H9 (cell line): ENCODE measurements at regions not wholly inside any gene's neighbourhood (a gene's known extent, or its start where the extent isn't known, plus 50 kb on each side); places are given as distances from the start of the nearest gene placed in this dataset.

ENCODE experiments used
- DNase-seq: peaks from one replicate; pipeline ENCODE4 v3.0.0-alpha.2; 2017
- H2AFZ ChIP-seq: one replicate; pipeline ENCODE4 v1.6.1; 2013; ENCODE audit warnings: mild to moderate bottlenecking, low read length, control low read depth, moderate library complexity
- H2AK5ac ChIP-seq: 2 replicates; pipeline ENCODE4 v1.6.1; 2013; ENCODE audit warnings: low read length, control low read depth, mixed read lengths; ENCODE audit not compliant: insufficient read length
- H2BK120ac ChIP-seq: one replicate; pipeline ENCODE4 v1.6.1; 2013; ENCODE audit warnings: low read depth, mild to moderate bottlenecking, low read length, control low read depth, inconsistent platforms; ENCODE audit not compliant: poor library complexity, severe bottlenecking
- H2BK12ac ChIP-seq: 2 replicates; pipeline ENCODE4 v1.6.1; 2013; ENCODE audit warnings: low read length, control low read depth, mixed read lengths, low read depth; ENCODE audit not compliant: insufficient read length
- H2BK15ac ChIP-seq: 2 replicates; pipeline ENCODE4 v1.6.1; 2013; ENCODE audit warnings: low read depth, low read length, control low read depth
- H2BK20ac ChIP-seq: one replicate; pipeline ENCODE4 v1.6.1; 2013; ENCODE audit warnings: low read depth, mild to moderate bottlenecking, low read length, control low read depth, inconsistent platforms; ENCODE audit not compliant: poor library complexity, severe bottlenecking
- H2BK5ac ChIP-seq: 2 replicates; pipeline ENCODE4 v1.6.1; 2013; ENCODE audit warnings: low read length, control low read depth, mixed read lengths; ENCODE audit not compliant: insufficient read length
- H3K14ac ChIP-seq: 2 replicates; pipeline ENCODE4 v1.6.1; 2013; ENCODE audit warnings: low read length, control low read depth; ENCODE audit not compliant: insufficient read depth
- H3K18ac ChIP-seq: 2 replicates; pipeline ENCODE4 v1.6.1; 2013; ENCODE audit warnings: low read depth, mild to moderate bottlenecking, mixed read lengths, low read length, control low read depth; ENCODE audit not compliant: insufficient read length
- H3K23ac ChIP-seq: 2 replicates; pipeline ENCODE4 v1.6.1; 2013; ENCODE audit warnings: low read length, control low read depth, mixed read lengths, low read depth; ENCODE audit not compliant: insufficient read length
- H3K23me2 ChIP-seq: 2 replicates; pipeline ENCODE4 v1.6.1; 2013; ENCODE audit warnings: low read depth, mild to moderate bottlenecking, mixed read lengths, low read length, control low read depth; ENCODE audit not compliant: insufficient read length, poor library complexity, severe bottlenecking
- H3K27ac ChIP-seq: 2 replicates; pipeline ENCODE4 v1.5.1; 2013; ENCODE audit warnings: low read length, control low read depth, mixed read lengths, low read depth; ENCODE audit not compliant: insufficient read length
- H3K27me3 ChIP-seq: 2 replicates; pipeline ENCODE4 v1.6.1; 2013; ENCODE audit warnings: low read length, control low read depth, inconsistent platforms; ENCODE audit not compliant: insufficient read depth
- H3K4ac ChIP-seq: 2 replicates; pipeline ENCODE4 v1.6.1; 2013; ENCODE audit warnings: low read depth, mild to moderate bottlenecking, control low read depth, inconsistent platforms, low read length, moderate library complexity
- H3K4me1 ChIP-seq: 2 replicates; pipeline ENCODE4 v1.6.1; 2013; ENCODE audit warnings: low read length, control low read depth, inconsistent platforms; ENCODE audit not compliant: insufficient read depth
- H3K4me2 ChIP-seq: 2 replicates; pipeline ENCODE4 v1.6.1; 2013; ENCODE audit warnings: low read length, control low read depth, mixed read lengths; ENCODE audit not compliant: insufficient read length, insufficient read depth
- H3K56ac ChIP-seq: 2 replicates; pipeline ENCODE4 v1.6.1; 2013; ENCODE audit warnings: low read depth, mild to moderate bottlenecking, mixed read lengths, low read length, control low read depth; ENCODE audit not compliant: insufficient read length
- H3K79me1 ChIP-seq: 2 replicates; pipeline ENCODE4 v1.6.1; 2013; ENCODE audit warnings: low read depth, mild to moderate bottlenecking, moderate library complexity, low read length, control low read depth, inconsistent platforms; ENCODE audit not compliant: insufficient read depth, poor library complexity, severe bottlenecking
- H3K79me2 ChIP-seq: 2 replicates; pipeline ENCODE4 v1.6.1; 2013; ENCODE audit warnings: low read length, control low read depth, inconsistent platforms; ENCODE audit not compliant: insufficient read depth
- H3K9ac ChIP-seq: 2 replicates; pipeline ENCODE4 v1.6.1; 2013; ENCODE audit warnings: low read length, control low read depth, mixed read lengths; ENCODE audit not compliant: insufficient read length; ENCODE audit errors: extremely low read depth
- H3K9me3 ChIP-seq: one replicate; pipeline ENCODE4 v1.6.1; 2013; ENCODE audit warnings: low read depth, low read length, inconsistent platforms; ENCODE audit not compliant: control insufficient read depth
- H3T11ph ChIP-seq: one replicate; pipeline ENCODE4 v1.6.1; 2013; ENCODE audit warnings: mild to moderate bottlenecking, low read length, control low read depth, inconsistent platforms
- H4K20me1 ChIP-seq: one replicate; pipeline ENCODE4 v1.6.1; 2013; ENCODE audit not compliant: control insufficient read depth, insufficient read length, insufficient read depth
- H4K5ac ChIP-seq: 2 replicates; pipeline ENCODE4 v1.6.1; 2013; ENCODE audit warnings: low read depth, mild to moderate bottlenecking, mixed read lengths, low read length, control low read depth; ENCODE audit not compliant: insufficient read length
- H4K8ac ChIP-seq: replicated peaks from 2 replicates; pipeline ENCODE4 v1.6.1; 2013; ENCODE audit warnings: low read length, control low read depth, mixed read lengths, low read depth; ENCODE audit not compliant: insufficient read length
- H4K91ac ChIP-seq: 2 replicates; pipeline ENCODE4 v1.6.1; 2013; ENCODE audit warnings: low read depth, mild to moderate bottlenecking, moderate library complexity, mixed read lengths, low read length, control low read depth; ENCODE audit not compliant: insufficient read length
- H3K27ac Mint-ChIP-seq, 3 experiments: 2 replicates in 2 of 3; 3 replicates in 1 of 3; pipeline ENCODE4 v1.8.0; 2020 to 2021; ENCODE audit warnings: mixed read lengths in 3 of 3, mild to moderate bottlenecking in 1 of 3, moderate library complexity in 1 of 3
- H3K27me3 Mint-ChIP-seq: 2 replicates; pipeline ENCODE4 v1.8.0; 2021; ENCODE audit warnings: low read depth, mild to moderate bottlenecking, moderate library complexity, mixed read lengths
- H3K36me3 Mint-ChIP-seq, 3 experiments: 2 replicates in 2 of 3; 3 replicates in 1 of 3; pipeline ENCODE4 v1.8.0; 2020 to 2021; ENCODE audit warnings: low read depth in 3 of 3, mixed read lengths in 3 of 3; ENCODE audit not compliant: insufficient read depth in 1 of 3
- H3K4me1 Mint-ChIP-seq, 2 experiments: 2 replicates each; pipeline ENCODE4 v1.8.0; 2020; ENCODE audit warnings: mixed read lengths in 2 of 2
- H3K4me3 Mint-ChIP-seq, 2 experiments: 2 replicates in 1 of 2; 3 replicates in 1 of 2; pipeline ENCODE4 v1.8.0; 2020 to 2021; ENCODE audit warnings: mild to moderate bottlenecking in 2 of 2, mixed read lengths in 2 of 2, moderate library complexity in 1 of 2
- H3K9me3 Mint-ChIP-seq, 2 experiments: 2 replicates in 1 of 2; 3 replicates in 1 of 2; pipeline ENCODE4 v1.8.0; 2020; ENCODE audit warnings: mild to moderate bottlenecking in 2 of 2, mixed read lengths in 2 of 2, moderate library complexity in 1 of 2
- WGBS: extraction: QIAGEN DNeasy Blood & Tissue Kit; methylation state at CpG from one replicate; pipeline ENCODE4 v1.1.7; 2013; ENCODE audit warnings: missing lambda C conversion rate, low lambda C conversion rate, mixed read lengths; ENCODE audit not compliant: insufficient read length; ENCODE audit errors: extremely low coverage; 5-methylcytosine and 5-hydroxymethylcytosine counted together
- TF ChIP-seq, protein P1 (sequence below): fragments of 200-600 bp; sonication (generic); conservative IDR thresholded peaks from 3 replicates; pipeline ENCODE4 v1.8.0; 2021; ENCODE audit warnings: antibody characterized with exemption, mild to moderate bottlenecking

DNA sequence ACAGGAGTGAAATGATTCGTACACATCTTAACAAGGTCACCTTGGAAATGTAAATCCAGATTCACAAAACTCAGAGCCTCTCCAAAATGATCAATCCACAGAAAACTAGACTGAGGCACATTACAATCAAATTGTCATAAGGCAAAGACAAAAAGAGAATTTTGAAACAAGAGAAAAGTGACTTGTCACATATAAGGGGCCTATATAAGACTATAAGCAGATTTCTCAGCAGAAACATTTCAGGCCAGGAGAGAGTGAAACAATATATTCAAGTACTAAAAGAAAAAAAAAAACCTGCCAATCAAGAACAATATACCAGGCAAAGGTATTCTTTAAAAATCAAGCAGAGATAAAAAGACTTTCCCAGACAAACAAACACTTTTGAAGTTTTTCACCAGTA is 429.1 kb downstream of the BCAT1 start:
- Histone ChIP-seq H4K8ac (no peak overlapping the region), H3K23ac (no peak overlapping the region), H2BK15ac (no peak overlapping the region), H3K79me2 (no peaks in the 10 kb centered on the region), H2AFZ (no peak overlapping the region), H3K79me1 (no peaks in the 10 kb centered on the region), H2BK12ac (no peak overlapping the region), H4K5ac (no peak overlapping the region), H3K9me3 (no peaks in the 10 kb centered on the region), H2AK5ac (no peak overlapping the region), H3T11ph (no peak overlapping the region), H2BK20ac (no peak overlapping the region), H2BK120ac (no peak overlapping the region), H3K18ac (no peak overlapping the region), H3K27ac (no peak overlapping the region), H2BK5ac (no peak overlapping the region), H3K4ac (no peak overlapping the region), H3K4me1 (no peaks in the 10 kb centered on the region), H3K14ac (no peak overlapping the region), H3K4me2 (no peak overlapping the region), H3K23me2 (no peaks in the 10 kb centered on the region), H4K91ac (no peak overlapping the region), H3K27me3 (no peaks in the 10 kb centered on the region), H3K9ac (no peak overlapping the region), H4K20me1 (no peaks in the 10 kb centered on the region), H3K56ac (no peak overlapping the region)
- Mint-ChIP-seq H3K36me3 (peaks cover 2 to 36% (median 9%) of the 10 kb centered on the region in 3 experiments), H3K9me3 (peaks cover 24 to 40% of the 10 kb centered on the region in 2 experiments), H3K4me3 (no peak overlapping the region), H3K4me1 (peaks cover 4% of the 10 kb centered on the region in 2 experiments; a peak in 3 of 4 replicates), H3K27ac (no peak overlapping the region), H3K27me3 (no peaks in the 10 kb centered on the region)
- WGBS = no CpG with 5 or more reads among the region's 1 CpG
- TF ChIP-seq, protein P1, sequence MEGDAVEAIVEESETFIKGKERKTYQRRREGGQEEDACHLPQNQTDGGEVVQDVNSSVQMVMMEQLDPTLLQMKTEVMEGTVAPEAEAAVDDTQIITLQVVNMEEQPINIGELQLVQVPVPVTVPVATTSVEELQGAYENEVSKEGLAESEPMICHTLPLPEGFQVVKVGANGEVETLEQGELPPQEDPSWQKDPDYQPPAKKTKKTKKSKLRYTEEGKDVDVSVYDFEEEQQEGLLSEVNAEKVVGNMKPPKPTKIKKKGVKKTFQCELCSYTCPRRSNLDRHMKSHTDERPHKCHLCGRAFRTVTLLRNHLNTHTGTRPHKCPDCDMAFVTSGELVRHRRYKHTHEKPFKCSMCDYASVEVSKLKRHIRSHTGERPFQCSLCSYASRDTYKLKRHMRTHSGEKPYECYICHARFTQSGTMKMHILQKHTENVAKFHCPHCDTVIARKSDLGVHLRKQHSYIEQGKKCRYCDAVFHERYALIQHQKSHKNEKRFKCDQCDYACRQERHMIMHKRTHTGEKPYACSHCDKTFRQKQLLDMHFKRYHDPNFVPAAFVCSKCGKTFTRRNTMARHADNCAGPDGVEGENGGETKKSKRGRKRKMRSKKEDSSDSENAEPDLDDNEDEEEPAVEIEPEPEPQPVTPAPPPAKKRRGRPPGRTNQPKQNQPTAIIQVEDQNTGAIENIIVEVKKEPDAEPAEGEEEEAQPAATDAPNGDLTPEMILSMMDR = no peak
- no peak for DNase-seq
